Stimulated activated CD4-positive, alpha-beta T cell treated with anti-CD3 and anti-CD28 coated beads, Interleukin-12 subunit alpha, Interleukin-12 subunit beta, amount 100 ng/mL, for 24 hours (primary cell): ENCODE measurements at regions not wholly inside any gene's neighbourhood (a gene's known extent, or its start where the extent isn't known, plus 50 kb on each side); places are given as distances from the start of the nearest gene placed in this dataset.

ENCODE experiments used
- DNase-seq, 2 experiments: peaks; one replicate each; pipeline ENCODE4 v3.0.0-alpha.2; 2020; ENCODE audit warnings: low read depth in 2 of 2

DNA sequence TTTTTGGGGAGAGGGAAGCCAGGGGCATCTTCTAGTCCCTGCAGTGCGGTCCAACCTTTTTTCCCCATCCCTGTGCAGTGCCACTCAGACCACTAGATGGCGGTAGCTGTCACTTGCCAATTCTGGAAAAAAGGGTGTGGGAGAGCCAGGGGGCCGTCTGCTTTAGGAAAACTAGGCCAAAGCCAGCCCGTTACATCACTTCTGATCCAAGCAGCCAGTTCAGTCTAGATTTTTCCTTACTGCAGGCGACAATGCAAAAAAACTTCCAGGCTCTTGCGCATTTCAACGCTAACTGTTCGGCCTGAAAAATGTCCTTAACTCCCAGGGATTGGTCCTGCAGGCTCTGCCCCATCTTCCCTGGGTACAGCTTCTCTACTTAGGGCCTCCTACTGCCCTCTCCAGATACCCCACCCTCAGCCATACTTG is 69.2 kb upstream of the CES5A start:
- DNase-seq, result peak; percentile 31 to 38

DNA sequence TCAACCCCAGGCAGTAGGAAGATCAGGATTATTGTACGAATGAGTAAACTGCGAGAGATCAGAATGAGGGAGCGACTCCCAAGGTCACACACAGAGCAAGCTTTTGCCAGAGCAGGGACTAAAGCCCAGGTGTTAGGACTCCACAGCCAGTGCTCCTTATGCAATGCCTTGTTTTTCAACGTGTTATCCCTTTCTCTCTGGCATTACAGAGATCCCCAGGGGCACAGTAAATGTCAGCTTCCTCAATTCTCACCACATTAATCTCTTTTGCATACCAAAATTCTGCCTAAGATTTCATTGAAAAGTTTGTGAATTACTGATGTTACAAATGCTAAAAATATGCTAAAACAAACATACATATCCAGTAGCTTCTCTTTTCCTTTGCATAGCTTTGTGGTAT is 68.1 kb upstream of the CES5A start:
- no peak for DNase-seq

DNA sequence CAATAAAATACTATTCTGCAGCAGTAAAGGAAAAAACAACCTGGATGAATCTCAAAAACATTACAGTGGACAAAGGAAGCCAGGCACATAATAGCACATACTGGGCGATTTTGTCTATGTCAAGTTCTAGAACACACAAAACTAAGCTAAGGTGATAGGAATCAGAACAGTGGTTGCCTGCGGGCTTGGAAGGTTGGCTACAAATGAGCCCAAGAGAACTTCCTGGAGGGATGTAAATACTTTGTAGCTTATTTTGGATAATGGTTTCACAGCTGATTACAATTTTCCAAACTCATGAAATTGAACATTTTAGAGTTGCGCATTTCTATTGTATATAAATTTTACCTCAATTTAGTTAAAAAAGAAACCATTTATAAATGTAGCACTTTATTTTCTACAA is 67.6 kb upstream of the CES5A start:
- no peak for DNase-seq

DNA sequence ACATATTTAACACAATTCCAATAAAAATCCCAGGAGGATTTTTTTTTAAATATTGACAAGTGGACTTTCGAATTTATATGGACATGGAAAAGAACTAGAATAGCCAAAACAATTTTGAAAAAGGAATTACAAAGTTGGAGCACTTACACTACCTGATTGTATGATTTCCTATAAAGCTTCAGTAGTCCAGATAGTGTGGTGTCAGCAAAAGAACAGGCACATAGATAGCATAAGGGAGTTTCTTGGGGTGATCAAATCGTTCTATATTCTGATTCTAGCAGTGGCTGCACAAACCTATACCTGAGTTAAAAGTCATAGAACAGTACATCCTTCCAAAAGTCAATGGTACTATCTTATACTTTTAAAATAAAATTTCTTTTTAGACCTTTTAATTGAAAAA is 66.4 kb upstream of the CES5A start:
- no peak for DNase-seq

DNA sequence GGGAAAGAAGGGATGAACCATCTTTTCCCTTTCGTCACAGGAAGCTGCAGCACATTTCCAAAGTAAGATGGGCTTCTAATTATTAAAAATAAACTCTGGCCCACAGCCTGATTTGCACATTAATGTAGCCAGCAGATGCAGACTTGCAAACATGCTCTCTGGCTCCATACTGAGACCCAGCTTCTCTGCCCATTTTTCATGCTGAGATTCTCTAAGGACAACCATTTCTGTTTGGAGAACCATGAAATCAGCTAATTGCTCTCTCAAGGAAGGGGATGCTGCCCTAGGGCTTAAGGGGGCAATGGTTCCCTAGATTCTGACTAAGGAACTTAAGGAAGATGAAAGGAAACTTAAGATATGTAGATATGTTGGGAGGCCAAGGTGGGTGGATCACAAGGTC is 63.0 kb upstream of the CES5A start:
- no peak for DNase-seq

DNA sequence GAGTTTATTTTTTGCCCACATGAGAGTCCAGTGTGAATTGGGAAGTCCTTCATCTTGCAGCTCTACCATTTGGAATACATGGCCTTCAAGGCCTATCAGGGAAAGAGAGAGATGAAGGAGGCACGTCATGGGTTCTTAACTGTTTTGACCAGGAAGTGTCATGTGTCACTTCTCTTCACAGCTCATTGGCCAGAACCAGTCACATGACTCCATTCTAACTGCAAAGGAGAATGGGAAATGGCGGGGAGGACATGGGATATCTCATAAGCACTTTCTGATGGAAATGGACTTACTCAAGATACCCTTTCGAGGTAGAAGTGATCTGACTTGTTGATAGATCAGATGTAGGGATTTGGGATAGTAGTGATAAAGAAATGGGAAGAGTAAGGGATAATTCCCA is 57.9 kb upstream of the CES5A start:
- DNase-seq, result no peak

DNA sequence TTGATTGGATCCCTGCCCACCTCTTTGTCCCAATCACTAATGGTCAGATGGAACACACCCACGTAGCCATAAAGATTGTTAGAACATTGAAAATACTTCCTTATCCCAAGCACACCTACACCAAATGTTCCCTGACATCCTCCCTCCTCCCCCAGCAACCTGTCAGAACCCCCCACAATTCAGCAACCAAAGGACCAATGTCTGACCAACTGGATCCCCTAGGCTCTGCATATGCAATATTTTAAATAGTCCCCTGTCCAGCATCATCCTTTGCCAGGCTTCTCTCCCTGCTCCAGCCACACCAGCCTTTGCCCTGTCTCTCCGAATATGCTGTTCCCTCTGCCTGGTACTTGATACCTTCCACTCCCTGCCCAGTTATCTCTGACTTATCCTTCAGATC is 54.9 kb upstream of the CES5A start:
- no peak for DNase-seq

DNA sequence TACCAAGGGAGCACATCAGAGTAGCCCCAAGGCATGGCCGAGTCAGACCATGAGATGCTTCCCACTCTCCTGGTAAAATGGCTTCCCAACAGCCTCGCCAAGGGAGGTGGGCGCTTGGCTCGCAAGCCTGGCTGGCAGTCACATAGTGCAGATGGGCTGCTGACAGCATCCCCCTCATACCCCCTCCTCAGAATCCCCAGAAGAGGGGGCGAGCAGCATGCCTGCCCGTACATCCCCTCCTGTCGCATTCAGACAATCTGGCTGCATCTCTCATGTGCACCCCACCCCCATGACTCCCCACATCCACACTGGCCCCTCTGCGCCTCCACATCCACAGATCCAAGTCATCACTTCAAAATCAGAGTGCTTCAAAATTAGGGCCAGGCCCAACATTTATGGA is 54.0 kb upstream of the CES5A start:
- DNase-seq, result no peak

DNA sequence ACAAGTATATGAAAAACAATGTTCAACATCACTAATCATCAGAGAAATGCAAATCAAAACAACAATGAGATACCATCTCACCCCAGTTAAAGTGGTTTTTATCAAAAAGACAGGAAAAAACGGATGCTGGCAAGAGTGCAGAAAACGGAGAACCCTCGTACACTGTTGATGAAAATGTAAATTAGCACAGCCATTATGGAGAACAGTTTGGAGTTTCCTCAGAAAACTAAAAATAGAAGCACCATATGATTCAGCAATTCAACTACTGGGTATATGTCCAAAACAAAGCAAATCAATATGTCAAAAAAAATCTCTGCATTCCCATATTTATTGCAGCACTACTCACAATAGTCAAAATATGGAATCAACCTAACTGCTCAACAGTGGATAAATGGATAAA is 50.1 kb upstream of the CES5A start:
- no peak for DNase-seq
